PFSK-1 (cell line): ENCODE measurements at regions not wholly inside any gene's neighbourhood (a gene's known extent, or its start where the extent isn't known, plus 50 kb on each side); places are given as distances from the start of the nearest gene placed in this dataset.

Experiments
- FOXP2 ChIP-seq: optimal IDR thresholded peaks from 2 replicates; pipeline ENCODE3; 2011; ENCODE audit warnings: borderline replicate concordance, control low read depth, inconsistent platforms; ENCODE audit not compliant: insufficient read depth; ENCODE audit errors: extremely low read length, extremely low read depth
- POLR2AphosphoS5 ChIP-seq: IDR thresholded peaks from 2 replicates; pipeline ENCODE4 v1.6.1; 2012; ENCODE audit warnings: low read depth, mild to moderate bottlenecking, control low read depth, low read length, moderate library complexity

- no peak for TF ChIP-seq POLR2AphosphoS5
- TF ChIP-seq FOXP2 = no peak
These were observed 562.2 kb upstream of the NOX3 start for GRCh38 chr6:156017838-156018237.
